Stimulated activated CD8-positive, alpha-beta memory T cell treated with anti-CD3 and anti-CD28 coated beads, Interleukin-15, amount 100 ng/mL, for 48 hours (primary cell): ENCODE measurements at regions not wholly inside any gene's neighbourhood (a gene's known extent, or its start where the extent isn't known, plus 50 kb on each side); places are given as distances from the start of the nearest gene placed in this dataset.
"Not testable (repeated sequence)": the region's sequence is repeated elsewhere in the genome, so short reads cannot be mapped to it uniquely, and the experiment has no call there.

Source experiments
- DNase-seq, 2 donors: peaks; one replicate each; pipeline ENCODE4 v3.0.0-alpha.2; 2020; ENCODE audit warnings: low read depth in 2 of 2

- no peak for DNase-seq
These were observed 141.9 kb upstream of the PRKD1 start for GRCh38 chr14:30069536-30069935.

GRCh38 chr14:30072454-30072853, 144.8 kb upstream of the PRKD1 start:
- not testable (repeated sequence) for DNase-seq

GRCh38 chr14:30077946-30078345, 150.3 kb upstream of the PRKD1 start:
- DNase-seq, result no peak

- DNase-seq, result no peak
These were observed 151.3 kb upstream of the PRKD1 start for GRCh38 chr14:30078811-30079402.

- DNase-seq, result no peak
These were observed 154.8 kb upstream of the PRKD1 start for GRCh38 chr14:30082486-30082885.

- DNase-seq, result no peak
These were observed 157.2 kb upstream of the PRKD1 start for GRCh38 chr14:30084811-30085210.

GRCh38 chr14:30085943-30086342, 158.3 kb upstream of the PRKD1 start:
- no peak for DNase-seq

GRCh38 chr14:30088620-30089019, 161.0 kb upstream of the PRKD1 start:
- DNase-seq, result no peak

- no peak for DNase-seq
These were observed 181.5 kb upstream of the PRKD1 start for GRCh38 chr14:30108975-30109700.

- DNase-seq, result no peak
These were observed 186.4 kb upstream of the PRKD1 start for GRCh38 chr14:30114051-30114450.

- no peak for DNase-seq
These were observed 188.1 kb upstream of the PRKD1 start for GRCh38 chr14:30115756-30116155.

GRCh38 chr14:30118992-30119640, 191.5 kb upstream of the PRKD1 start:
- DNase-seq, result no peak

- DNase-seq, result no peak
These were observed 197.8 kb upstream of the PRKD1 start for GRCh38 chr14:30125322-30125979.

- DNase-seq, result no peak
These were observed 202.2 kb upstream of the PRKD1 start for GRCh38 chr14:30129807-30130206.

GRCh38 chr14:30131581-30132097, 204.0 kb upstream of the PRKD1 start:
- DNase-seq, result no peak

- DNase-seq, result no peak
These were observed 204.5 kb upstream of the PRKD1 start for GRCh38 chr14:30132196-30132595.

- DNase-seq, result no peak
These were observed 207.3 kb upstream of the PRKD1 start for GRCh38 chr14:30134936-30135335.

- DNase-seq, result no peak
These were observed 210.9 kb upstream of the PRKD1 start for GRCh38 chr14:30138567-30138966.

GRCh38 chr14:30142216-30142615, 214.6 kb upstream of the PRKD1 start:
- no peak for DNase-seq

GRCh38 chr14:30143627-30144026, 216.0 kb upstream of the PRKD1 start:
- DNase-seq, result no peak

GRCh38 chr14:30153717-30154116, 226.1 kb upstream of the PRKD1 start:
- DNase-seq, result no peak

- DNase-seq, result no peak
These were observed 228.9 kb upstream of the PRKD1 start for GRCh38 chr14:30156571-30156970.
